ENCODE measurements at regions not wholly inside any gene's neighbourhood (a gene's known extent, or its start where the extent isn't known, plus 50 kb on each side); places are given as distances from the start of the nearest gene placed in this dataset.
"Not testable (repeated sequence)": the region's sequence is repeated elsewhere in the genome, so short reads cannot be mapped to it uniquely, and the experiment has no call there.

DNA sequence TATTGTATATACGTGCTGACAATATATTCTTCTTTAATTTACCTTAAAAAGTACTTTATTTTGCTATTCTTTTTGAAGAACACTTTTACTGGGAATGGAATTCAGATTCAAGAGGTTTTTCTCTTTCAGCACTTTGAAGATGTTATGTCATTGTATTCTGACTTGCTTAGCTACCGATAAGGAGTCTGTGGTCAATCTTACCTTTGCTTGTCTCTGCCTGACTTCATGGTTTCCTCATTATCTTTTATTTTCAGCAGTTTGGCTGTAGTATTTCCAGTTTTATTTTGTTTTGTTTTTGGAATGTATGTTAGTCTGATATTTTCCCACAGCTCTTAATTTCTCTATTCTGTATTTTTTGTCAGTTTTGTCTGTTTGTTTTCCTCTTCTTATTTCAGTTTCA is 187.9 kb upstream of the SMIM30 start:
- no peak for DNase-seq (ENCODE audit: low read depth, low spot score)

DNA sequence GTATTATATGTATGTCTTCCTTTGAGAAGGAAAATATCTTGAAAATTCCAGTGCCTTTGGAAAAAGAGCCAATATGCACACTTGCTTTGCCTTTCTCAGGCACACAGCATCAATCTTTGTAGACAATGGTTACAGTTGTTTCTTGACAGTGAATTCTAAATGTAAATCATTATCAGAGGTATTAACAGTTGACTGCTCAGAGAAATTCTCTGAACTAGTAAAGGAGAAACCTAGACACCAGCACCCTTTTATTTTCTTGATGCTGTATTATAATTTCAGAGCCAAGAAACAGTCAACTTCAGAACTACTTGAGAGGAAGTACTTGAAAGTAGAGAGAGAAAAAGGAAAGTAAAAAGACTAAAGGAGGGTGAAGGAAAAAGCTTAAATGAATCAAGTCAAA is 185.8 kb upstream of the SMIM30 start:
- no peak for DNase-seq (ENCODE audit: low read depth, low spot score)

DNA sequence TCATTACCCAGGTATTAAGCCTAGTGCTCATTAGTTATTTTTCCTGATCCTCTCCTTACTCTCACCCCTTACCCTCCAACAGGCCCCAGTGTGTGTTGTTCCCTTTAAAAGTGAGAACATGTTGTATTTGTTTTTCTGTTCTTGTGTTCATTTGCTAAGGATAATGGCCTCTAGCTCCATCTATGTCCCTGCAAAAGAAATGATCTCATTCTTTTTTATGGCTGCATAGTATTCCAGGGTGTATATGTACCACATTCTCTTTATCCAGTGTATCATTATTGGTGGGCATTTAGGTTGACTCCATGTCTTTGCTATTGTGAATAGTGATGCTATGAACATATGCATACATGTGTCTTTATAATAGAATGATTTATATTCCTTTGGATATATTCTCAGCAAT is 185.0 kb upstream of the SMIM30 start:
- DNase-seq (ENCODE audit: low read depth, low spot score), result not testable (repeated sequence)

DNA sequence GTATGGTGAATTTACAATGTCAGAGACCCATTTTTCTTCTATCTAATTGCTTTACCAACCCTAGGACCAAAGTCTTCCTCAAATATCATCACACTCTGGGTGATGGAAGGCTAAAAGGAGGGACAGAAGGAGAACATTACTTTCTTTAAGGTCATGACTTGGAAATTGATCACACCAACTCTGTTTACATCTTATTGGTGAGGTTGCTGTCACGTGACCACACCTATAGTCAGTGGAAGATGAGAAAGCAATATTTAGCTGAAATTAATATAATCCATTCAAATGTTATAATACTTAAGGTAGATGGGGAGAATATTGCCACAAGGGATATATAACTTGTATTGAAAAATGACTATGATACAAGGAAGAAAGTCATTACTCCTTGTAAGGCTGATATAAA is 183.6 kb upstream of the SMIM30 start:
- no peak for DNase-seq (ENCODE audit: low read depth, low spot score)

DNA sequence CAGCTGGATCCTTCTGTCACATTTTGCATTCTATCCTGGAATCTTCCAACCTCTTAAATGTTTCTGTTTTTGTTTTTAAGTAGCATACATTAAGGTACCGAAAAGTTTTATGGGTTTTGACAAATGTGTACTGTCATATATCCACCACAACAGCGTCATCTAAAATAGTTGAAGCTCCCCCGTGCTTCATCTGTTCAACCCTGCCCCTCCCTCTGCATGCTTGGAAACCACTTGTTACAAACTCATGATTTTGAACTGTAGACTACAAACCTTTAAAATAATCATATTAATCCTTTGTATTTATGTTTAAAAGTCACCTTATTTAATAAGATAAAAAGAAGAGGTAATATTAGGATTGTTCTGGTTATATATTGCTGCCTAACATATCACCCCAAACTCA is 182.8 kb upstream of the SMIM30 start:
- no peak for DNase-seq (ENCODE audit: low read depth, low spot score)

DNA sequence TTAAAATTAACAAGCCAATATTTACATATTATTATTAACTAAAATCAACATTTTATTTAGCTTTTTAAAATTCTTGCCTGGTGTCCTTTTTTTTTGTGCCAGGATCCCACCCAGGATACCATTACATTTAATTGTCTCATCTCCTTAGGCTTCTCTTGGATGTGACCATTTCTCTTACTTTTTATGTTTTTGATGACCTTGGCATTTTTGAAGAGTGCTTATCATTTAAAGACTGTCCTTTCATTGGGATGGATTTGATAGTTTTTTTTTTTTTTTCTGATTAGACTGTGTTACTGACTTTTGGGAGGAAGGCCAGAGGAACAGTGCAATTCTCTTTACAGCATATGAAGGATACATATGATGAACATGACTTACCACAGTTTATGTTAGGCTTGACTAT is 181.4 kb upstream of the SMIM30 start:
- no peak for DNase-seq (ENCODE audit: low read depth, low spot score)

DNA sequence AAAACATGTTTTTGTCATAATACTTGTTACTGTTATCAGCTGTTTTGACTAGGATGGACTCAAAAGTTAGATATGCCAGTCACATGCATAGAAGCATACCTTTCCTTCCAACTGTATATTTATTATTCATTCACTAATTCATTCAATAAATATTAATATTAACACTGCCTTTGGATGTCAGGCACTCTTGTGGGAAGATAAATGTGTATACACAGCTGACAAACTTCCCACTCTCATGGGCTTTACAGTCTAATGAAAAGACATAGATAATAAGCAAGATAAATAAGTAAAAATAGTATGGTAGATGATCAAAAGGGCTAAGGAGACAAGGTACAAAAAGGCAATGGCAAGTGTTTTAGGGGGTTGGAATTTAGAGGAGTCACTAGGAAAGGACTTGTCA is 180.1 kb upstream of the SMIM30 start:
- no peak for DNase-seq (ENCODE audit: low read depth, low spot score)

DNA sequence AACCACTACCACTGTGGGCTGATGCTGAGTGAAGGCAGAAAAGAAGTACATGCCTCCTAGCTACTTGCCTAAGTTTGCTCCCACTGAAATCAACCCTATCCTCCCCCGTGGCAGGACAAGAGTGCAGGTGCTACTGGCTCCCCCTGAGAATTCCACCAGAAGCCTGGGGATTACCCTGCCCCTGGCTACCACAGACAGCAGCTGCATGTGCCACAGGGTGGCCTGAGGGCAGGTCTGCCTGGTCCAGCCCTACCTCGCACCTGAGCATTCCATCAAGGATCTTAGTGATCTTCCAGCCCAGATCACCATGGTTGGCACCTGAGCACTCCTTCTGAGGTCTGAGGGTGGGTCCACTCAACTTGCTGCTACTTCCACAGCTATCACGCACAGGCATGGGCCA is 176.4 kb upstream of the SMIM30 start:
- no peak for DNase-seq (ENCODE audit: low read depth, low spot score)

DNA sequence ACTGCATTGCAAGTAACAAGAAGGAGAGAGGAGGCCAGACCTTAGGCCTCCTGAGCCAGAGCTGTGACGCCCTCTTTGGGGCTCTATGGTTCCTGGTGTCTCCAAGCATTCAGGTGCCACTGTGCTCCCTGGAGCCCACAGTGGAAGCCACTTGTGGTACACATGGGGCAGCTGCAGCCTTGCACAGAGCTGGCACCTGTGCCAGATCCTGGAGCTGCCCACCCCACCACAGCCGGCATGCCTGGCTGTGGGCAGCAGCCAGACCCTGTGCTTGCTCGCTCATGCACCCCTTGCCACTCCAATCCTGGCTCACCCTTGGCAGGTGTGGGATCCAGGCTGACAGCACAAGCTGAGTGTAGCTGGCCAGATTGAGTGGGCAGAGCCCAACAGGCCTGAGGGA is 173.8 kb upstream of the SMIM30 start:
- no peak for DNase-seq (ENCODE audit: low read depth, low spot score)

DNA sequence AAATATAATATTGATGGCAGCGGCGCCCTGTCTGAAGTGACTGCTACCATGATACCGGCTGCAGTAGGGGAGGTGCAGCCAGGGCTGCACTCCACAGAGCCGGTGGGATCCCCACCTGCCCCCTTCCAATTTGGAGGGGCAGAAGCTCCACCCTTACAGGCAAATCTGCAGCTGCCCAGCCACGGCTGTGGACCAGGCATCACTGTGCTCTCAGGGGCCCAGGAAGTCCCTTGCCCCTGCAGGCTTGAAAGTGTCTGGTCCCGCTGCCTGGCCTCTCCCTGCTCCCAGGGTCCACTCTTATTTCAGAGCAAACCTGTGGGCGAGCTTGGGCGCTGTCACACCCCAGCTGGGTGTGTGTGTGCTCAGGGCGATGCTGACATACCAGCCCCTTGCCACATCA is 172.7 kb upstream of the SMIM30 start:
- no peak for DNase-seq (ENCODE audit: low read depth, low spot score)

DNA sequence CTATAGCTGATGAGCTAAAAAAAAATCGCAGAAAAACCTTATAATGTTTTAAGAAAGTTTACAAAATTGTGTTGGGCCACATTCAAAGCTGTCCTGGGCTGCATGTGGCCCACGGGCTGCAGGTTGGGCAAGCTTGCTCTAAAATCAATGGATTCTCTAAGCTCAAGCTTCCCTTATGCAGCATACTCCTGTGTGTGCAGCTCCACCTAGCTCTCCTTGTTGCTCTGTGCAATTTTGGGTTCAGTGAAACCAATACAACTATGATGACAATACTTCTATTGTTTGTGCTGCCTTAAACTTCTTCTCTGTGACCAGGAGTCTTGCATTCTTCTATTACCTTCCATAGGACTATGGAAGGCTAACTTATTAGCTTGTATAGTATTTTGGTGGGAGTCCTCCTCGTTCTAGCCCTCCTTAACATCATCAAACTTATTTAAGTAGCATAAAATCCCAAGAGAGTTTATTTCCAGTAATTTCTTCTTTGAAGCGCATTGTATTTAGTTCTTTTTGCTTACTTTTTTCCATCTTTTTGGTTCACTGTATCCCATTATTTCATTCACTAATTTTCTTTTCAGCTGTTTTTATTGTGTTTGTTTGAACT is 170.9 kb upstream of the SMIM30 start:
- peak; percentile 20 for DNase-seq (ENCODE audit: low read depth, low spot score)

DNA sequence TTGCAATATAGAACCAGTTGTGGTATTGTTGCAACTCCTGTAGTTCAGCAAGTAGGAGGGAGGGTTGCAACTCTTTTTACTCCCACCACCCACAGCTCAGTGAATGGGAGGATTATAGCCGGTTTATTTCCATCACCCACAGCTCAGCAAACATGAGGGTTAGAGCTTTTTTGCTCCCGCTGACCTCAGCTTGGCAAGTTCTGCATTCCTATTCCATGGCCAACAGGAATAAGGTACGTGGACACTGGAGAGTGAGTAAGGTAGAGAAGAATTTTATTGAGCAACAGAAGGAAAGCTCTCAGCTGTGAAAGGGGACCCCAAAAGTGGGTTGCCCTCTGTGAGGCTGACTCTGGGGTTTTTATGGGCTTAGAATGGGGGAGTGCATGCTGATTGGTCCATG is 167.1 kb upstream of the SMIM30 start:
- DNase-seq (ENCODE audit: low read depth, low spot score), result no peak

DNA sequence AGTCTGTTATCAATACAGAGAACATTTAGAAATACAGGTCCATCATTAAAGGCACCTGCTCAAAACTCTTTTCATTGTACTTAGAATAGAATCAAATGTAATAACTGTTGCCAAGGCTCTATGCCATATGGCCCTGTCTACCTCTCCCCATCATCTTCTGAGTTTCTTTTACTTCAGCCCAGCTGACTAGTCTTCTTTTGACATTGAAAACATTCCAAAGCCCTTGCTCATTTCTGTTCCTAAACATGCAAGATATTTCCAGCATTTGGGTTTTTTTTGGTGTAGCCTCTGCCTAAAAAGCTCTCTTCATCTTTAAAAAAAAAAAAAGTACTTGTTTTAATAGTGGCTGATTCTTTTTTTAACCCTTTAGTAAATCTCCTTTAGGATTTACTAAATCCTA is 165.5 kb upstream of the SMIM30 start:
- no peak for DNase-seq (ENCODE audit: low read depth, low spot score)

DNA sequence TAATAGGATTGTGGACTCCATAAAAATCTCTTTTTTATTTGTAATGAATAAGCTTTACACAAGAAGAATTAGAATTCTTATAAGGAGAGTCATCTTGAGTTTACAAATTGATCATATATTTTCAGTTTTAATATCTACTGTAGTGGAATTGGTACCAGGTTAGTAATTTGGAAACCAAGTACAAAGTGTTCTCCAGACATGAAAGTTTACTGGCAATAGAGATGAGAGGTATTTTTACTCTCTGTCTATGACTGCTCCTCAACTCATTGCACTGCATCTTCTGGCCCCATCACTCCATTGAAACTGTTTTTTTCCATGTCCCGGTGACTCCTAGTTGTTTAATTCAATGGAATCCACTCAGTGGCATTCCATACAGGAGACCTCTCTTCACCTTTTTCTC is 164.5 kb upstream of the SMIM30 start:
- DNase-seq (ENCODE audit: low read depth, low spot score), result no peak

DNA sequence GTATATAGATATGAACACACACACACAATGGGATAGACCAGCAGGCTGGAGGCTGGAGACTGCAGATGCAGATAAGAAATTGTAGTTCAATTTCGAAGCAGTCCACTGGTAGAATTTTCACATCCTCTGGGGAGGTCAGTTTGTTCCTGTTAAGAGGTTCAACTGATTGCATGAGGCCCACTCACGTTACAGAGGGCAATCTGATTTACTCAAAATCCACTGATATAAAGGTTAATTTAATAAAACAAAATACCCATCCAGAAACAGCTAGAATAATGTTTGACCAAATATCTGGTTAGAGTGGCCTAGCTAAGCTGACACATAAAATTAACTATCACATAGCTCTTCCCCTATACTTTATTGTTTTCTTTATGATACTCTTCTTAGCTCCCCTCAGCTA is 162.9 kb upstream of the SMIM30 start:
- DNase-seq (ENCODE audit: low read depth, low spot score), result no peak

DNA sequence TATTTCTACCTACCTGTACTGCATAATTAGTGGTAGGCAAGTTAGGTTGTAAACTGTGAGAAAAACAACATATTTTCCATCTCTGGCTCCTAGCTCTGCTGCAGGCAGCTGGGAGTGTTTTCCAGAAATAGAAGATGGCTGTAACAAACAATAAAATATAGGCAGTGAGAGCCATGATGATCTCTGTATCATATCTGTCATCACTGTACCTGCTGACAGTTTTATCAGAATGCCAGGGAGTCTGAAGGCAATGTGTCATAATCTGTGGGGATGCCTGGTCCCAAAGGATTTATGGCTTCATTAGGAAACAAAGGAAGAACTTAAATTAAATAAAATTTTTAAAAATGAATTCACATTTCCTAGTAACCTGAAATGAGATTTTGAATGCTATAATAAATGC is 160.9 kb upstream of the SMIM30 start:
- no peak for DNase-seq (ENCODE audit: low read depth, low spot score)

DNA sequence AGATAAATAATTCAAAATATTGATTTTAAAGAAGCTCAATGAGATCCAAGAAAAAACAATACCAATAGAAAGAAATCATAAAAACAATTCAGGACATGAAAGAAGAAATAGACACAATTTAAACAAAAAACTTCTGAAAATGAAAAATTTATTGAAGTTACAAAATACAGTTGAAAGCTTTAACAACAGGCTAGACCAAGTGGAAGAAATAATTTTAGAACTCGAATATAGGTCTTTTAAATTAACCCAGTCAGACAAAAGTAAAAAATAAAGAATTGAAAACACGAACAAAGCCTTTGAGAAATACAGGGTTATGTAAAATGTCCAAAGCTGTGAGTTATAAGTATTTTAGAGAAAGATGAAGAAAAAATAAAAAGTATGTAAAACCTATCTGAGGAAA is 152.4 kb upstream of the SMIM30 start:
- no peak for DNase-seq (ENCODE audit: low read depth, low spot score)

DNA sequence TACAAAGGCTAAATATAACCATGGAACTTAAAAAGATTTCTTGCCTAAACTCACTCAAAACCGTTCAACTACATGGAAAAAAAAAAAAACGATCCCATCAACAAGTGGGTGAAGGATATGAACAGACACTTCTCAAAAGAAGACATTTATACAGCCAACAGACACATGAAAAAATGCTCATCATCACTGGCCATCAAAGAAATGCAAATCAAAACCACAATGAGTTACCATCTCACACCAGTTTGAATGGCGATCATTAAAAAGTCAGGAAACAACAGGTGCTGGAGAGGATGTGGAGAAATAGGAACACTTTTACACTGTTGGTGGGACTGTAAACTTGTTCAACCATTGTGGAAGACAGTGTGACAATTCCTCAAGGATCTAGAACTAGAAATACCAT is 151.2 kb upstream of the SMIM30 start:
- not testable (repeated sequence) for DNase-seq (ENCODE audit: low read depth, low spot score)

DNA sequence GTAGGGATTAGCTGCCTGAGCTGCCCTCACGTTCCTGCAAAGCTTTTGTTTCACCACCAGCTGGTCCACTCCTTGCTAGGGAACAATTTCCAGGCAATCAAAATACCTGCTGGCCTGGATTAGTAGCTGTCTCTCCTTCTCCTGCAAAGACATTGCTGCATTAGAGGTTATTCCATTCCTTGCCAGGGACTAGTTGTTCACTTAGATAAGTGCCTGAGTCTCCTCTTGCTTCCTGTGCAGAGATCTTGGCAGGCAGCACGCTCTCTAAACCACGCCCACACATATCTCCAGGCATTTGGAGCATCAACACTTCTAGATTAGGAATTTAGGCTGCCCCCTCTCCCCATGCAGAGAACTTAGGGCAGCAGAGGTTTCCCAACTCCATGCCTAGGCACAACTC is 150.4 kb upstream of the SMIM30 start:
- no peak for DNase-seq (ENCODE audit: low read depth, low spot score)

DNA sequence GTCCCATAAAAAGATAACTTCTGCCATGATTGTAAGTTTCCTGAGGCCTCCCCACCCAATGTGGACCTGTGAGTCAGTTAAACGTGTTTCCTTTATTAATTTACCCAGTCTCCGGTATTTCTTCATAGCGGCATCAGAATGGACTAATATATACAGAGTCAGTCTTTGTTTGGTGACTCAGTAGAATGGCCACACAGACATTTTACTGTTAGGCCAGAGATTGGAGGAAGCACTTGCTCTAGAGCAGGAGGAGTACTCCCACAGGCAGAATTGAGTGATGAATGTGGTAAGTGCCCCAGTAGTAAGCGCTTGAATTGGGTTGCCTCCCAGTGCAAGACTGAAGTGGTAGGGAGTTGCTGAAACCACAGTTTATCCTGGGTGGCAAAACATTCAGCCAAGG is 149.5 kb upstream of the SMIM30 start:
- no peak for DNase-seq (ENCODE audit: low read depth, low spot score)

DNA sequence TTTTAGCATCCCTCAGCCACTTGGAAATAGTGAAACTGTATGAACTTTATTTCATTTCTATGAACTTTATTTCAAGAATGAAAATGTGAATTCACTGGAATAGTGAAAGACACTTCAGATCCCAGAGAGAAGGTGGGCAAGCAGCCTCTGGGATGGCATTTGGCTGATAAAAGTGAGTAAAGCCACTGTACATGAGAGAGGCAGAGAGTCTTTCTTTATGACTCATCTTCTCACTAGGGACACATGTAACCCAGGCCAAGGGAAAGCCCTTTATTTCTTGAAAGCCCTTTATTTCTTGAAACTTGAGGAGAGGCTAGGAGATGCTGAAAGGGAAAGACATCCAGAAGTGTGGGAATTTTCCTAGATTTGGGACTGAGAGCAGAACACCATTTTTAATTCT is 148.9 kb upstream of the SMIM30 start:
- DNase-seq (ENCODE audit: low read depth, low spot score), result no peak

DNA sequence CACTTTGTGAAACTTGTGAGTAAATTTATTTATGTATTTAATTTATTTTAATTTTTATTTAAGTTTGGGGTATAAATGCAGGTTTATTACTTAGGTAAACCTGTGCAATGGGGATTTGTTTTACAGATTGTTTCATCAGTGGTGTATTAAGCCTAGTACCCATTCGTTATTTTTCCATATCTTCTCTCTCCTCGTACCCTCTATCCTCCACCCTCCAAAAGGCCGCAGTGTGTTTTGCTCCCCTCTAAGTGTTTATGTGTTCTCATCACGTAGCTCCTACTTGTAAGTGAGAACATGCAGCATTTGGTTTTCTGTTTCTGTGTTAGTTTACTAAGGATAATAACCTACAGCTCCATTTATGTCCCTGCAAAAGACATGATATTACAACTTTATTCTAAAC is 145.4 kb upstream of the SMIM30 start:
- DNase-seq (ENCODE audit: low read depth, low spot score), result no peak

DNA sequence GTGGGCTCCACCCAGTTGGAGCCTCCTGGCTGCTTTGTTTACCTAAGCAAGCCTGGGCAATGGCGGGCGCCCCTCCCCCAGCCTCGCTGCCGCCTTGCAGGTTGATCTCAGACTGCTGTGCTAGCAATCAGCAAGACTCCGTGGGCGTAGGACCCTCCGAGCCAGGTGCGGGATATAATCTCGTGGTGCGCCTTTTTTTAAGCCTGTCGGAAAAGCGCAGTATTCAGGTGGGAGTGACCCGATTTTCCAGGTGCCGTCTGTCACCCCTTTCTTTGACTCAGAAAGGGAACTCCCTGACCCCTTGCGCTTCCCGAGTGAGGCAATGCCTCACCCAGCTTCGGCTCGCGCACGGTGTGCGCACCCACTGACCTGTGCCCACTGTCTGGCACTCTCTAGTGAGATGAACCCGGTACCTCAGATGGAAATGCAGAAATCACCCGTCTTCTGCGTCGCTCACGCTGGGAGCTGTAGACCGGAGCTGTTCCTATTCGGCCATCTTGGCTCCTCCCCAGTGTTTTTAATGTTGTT is 144.9 kb upstream of the SMIM30 start:
- DNase-seq (ENCODE audit: low read depth, low spot score), result not testable (repeated sequence)

DNA sequence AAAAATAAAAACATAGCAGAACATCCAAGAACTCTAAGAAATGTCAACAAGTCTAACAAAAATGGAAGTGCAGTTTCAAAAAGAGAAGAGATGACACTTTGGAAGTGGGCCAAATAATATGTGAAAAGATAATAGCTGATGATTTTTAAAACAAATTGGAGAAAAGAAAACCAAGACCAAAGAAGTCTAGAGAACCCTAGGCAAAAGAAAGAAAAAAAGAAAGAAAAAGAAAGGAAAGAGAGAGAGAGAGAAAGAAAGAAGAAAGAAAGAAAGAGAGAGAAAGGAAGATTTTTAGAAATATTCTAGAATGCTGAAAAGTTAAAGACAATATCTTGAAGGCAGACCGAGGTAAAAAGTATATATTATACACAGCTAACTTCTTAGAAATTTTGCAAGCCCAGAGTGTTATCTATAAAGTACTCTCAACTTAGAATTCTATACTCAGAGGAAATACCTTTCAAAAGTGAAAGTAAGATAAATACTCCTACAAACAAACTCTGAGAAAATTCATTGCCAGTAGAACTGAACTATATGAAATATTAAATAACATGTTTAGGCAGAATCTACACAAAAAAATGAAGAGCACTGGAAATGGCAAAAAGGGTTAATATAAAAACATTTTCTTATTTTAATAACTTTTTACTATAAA is 138.7 kb upstream of the SMIM30 start:
- DNase-seq (ENCODE audit: low read depth, low spot score), result no peak

All from smooth muscle cell of the brain vasculature (primary cell).